NB4 (cell line): ENCODE measurements at regions not wholly inside any gene's neighbourhood (a gene's known extent, or its start where the extent isn't known, plus 50 kb on each side); places are given as distances from the start of the nearest gene placed in this dataset.

Source experiments
- DNase-seq: peaks from one replicate; pipeline ENCODE4 v3.0.0; 2010; ENCODE audit warnings: low read depth
- H3K4me3 ChIP-seq: one replicate; pipeline ENCODE4 v1.5.1; 2011; ENCODE audit warnings: mild to moderate bottlenecking, low read depth, low read length, moderate library complexity
- MYC ChIP-seq: IDR thresholded peaks from 2 replicates; pipeline ENCODE4 v1.6.1; 2011; ENCODE audit warnings: low read depth, low read length
- POLR2A ChIP-seq: IDR thresholded peaks from 2 replicates; pipeline ENCODE4 v1.6.1; 2011; ENCODE audit warnings: mild to moderate bottlenecking; ENCODE audit not compliant: insufficient read length; ENCODE audit errors: extremely low read depth
- TF ChIP-seq, protein P1 (sequence below): IDR thresholded peaks from 2 replicates; pipeline ENCODE4 v1.6.1; 2011; ENCODE audit warnings: low read depth, low read length
- TF ChIP-seq, protein P2 (sequence below): IDR thresholded peaks from one replicate; pipeline ENCODE4 v1.5.1; 2012; ENCODE audit warnings: low read depth, low read length

DNA sequence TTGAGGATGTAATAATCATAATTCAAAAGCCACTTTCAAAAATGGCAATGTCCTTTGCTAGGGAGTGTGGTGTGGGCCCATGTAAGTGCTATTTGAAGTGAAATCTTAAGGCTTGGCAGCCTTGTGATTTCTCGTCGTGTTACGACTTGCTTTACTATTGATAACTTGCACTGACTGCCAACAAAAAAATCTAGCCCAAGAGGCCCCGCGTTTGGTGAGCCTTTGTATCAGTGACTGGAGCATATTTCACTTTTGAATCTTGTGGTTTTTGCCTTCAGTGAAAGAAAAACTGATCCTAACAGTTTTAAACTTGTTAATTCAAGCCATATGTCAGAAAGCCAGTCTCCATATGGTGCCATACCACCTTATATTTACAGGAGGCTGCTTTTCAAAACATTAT, 248.0 kb downstream of the TMEM182 start:
- no peak for DNase-seq
- H3K4me3 ChIP-seq, result no peak overlapping the region
- TF ChIP-seq, protein P1, sequence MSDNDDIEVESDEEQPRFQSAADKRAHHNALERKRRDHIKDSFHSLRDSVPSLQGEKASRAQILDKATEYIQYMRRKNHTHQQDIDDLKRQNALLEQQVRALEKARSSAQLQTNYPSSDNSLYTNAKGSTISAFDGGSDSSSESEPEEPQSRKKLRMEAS, result no peak
- TF ChIP-seq POLR2A (no peak), MYC (no peak)
- TF ChIP-seq, protein P2, sequence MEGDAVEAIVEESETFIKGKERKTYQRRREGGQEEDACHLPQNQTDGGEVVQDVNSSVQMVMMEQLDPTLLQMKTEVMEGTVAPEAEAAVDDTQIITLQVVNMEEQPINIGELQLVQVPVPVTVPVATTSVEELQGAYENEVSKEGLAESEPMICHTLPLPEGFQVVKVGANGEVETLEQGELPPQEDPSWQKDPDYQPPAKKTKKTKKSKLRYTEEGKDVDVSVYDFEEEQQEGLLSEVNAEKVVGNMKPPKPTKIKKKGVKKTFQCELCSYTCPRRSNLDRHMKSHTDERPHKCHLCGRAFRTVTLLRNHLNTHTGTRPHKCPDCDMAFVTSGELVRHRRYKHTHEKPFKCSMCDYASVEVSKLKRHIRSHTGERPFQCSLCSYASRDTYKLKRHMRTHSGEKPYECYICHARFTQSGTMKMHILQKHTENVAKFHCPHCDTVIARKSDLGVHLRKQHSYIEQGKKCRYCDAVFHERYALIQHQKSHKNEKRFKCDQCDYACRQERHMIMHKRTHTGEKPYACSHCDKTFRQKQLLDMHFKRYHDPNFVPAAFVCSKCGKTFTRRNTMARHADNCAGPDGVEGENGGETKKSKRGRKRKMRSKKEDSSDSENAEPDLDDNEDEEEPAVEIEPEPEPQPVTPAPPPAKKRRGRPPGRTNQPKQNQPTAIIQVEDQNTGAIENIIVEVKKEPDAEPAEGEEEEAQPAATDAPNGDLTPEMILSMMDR, result no peak

DNA sequence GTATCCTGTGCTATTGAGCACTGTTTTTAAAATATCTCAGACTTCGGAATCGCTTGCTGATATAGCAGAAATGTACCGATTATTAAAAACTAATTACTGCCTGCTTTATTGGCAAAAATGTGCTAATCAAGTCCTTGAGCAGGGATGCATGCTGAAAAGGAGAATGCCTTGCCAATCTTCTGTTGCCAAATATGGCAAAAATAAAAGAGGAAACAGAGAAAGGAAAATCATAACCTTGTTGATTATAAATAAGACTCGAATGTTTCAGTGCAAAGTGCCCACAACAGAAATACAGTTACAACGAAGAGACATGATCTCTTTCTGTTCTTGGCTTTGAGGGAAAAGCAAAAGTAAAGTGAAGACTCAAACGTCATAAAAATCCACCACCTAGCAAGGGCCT, 248.5 kb downstream of the TMEM182 start:
- DNase-seq, result no peak
- TF ChIP-seq, protein P2, result no peak
- TF ChIP-seq MYC (no peak), POLR2A (no peak)
- TF ChIP-seq, protein P1, result no peak
- no peak overlapping the region for H3K4me3 ChIP-seq

DNA sequence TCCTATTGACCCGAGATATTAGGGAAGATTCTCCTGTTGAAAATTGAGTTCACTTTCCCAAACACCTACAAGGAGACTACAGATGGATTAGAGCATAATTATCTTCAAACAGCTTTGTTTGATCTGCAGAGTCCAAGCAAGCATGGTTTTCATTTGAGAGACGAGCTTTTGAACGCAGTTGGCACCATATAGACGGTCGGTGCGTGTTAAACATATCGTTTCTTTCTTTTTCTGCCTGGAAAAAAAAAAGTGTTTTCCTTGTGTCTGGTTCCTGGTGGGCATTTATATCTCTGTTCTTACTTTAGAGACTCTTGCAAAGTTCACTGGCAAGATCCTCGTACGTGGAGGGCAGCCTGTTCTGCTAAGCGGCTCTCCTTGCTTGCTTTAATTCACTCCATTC, 248.9 kb downstream of the TMEM182 start:
- no peak overlapping the region for H3K4me3 ChIP-seq
- TF ChIP-seq, protein P1, result no peak
- TF ChIP-seq POLR2A (no peak), MYC (no peak)
- TF ChIP-seq, protein P2, result no peak
- DNase-seq, result no peak

DNA sequence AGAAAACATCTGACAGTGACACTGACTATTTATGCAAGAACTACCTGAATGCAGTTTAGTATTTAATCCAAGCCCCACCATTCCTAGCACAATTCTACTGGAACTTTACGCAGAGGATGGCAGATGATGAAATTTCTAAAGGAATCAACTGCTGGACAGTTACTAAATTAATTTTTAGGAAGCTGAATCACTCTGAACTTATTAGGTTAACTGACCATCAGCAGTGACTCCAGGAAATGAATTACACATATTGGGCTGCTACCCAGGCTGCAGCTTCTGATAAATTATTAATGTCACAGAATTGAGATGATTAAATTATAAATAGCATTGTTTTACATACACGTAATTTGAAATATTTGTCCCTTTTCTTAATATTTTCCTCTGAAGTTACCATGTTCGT, 250.8 kb downstream of the TMEM182 start:
- DNase-seq, result no peak
- TF ChIP-seq, protein P2, result no peak
- TF ChIP-seq MYC (no peak), POLR2A (no peak)
- TF ChIP-seq, protein P1, result no peak
- no peak overlapping the region for H3K4me3 ChIP-seq

DNA sequence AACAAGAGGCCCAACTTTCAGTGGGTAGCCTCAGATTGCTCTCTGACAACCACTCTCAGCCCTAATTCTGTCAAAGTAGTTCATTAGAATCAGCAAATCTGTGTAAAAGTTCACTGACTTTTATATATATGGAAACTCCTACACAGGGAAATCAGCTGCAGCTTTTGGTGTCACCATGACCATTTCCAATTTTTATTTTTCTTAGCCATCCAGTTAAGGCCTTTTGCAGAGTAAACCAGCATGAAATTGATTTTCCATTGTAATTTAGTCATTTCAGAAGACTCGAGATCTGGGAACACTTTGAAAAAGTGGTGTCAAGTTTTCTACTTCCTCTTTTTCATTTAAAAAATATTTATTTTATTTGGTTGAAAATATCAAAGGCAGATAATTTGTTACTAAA, 263.2 kb downstream of the TMEM182 start:
- H3K4me3 ChIP-seq, result no peak overlapping the region
- DNase-seq, result no peak
- TF ChIP-seq, protein P2, result no peak
- TF ChIP-seq MYC (no peak), POLR2A (no peak)
- TF ChIP-seq, protein P1, result no peak

DNA sequence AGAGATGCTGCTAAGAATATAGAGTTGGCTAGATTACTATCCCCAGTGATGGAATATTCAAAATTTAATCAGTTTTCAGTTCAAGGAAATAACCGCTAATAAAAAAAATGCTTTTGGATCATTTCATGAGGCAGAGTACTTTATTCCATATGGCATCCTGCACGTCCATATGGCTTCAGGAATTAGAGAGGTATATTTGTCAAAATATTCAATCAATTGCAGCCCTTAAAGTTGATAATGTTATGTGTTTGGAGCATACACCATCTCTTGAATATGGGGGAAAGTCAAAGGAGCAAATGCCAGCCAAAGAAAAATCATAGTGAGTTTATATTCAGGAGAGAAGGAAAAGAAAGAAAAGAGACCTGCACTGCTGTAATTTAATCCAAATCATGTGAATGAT, 266.4 kb downstream of the TMEM182 start:
- DNase-seq, result no peak
- H3K4me3 ChIP-seq, result no peak overlapping the region
- TF ChIP-seq, protein P2, result no peak
- TF ChIP-seq POLR2A (no peak), MYC (no peak)
- TF ChIP-seq, protein P1, result no peak
